ENCODE measurements at regions not wholly inside any gene's neighbourhood (a gene's known extent, or its start where the extent isn't known, plus 50 kb on each side); places are given as distances from the start of the nearest gene placed in this dataset.

- TF ChIP-seq TCF12 (IDR thresholded peaks at IDR 0.05; ENCODE audit: low read depth) (no peak), EP300 (IDR thresholded peaks at IDR 0.05; ENCODE audit: borderline replicate concordance) (no peak), EGR1 (IDR thresholded peaks at IDR 0.05) (no peak), CEBPB (IDR thresholded peaks at IDR 0.05) (no peak), YY1 (IDR thresholded peaks at IDR 0.05; ENCODE audit: low read depth) (no peak), ZBTB7A (IDR thresholded peaks at IDR 0.05; ENCODE audit: low read depth) (no peak), CREB1 (IDR thresholded peaks at IDR 0.05; ENCODE audit: low read depth) (no peak), TAF1 (IDR thresholded peaks at IDR 0.05; ENCODE audit: low read depth) (no peak), RAD21 (IDR thresholded peaks at IDR 0.05; ENCODE audit: low read depth) (no peak), TEAD4 (IDR thresholded peaks at IDR 0.05) (no peak), USF1 (IDR thresholded peaks at IDR 0.05) (no peak), FOXM1 (IDR thresholded peaks at IDR 0.05; ENCODE audit: borderline replicate concordance, low read depth) (no peak), NFIC (IDR thresholded peaks at IDR 0.05) (no peak)
- TF ChIP-seq, protein P1, sequence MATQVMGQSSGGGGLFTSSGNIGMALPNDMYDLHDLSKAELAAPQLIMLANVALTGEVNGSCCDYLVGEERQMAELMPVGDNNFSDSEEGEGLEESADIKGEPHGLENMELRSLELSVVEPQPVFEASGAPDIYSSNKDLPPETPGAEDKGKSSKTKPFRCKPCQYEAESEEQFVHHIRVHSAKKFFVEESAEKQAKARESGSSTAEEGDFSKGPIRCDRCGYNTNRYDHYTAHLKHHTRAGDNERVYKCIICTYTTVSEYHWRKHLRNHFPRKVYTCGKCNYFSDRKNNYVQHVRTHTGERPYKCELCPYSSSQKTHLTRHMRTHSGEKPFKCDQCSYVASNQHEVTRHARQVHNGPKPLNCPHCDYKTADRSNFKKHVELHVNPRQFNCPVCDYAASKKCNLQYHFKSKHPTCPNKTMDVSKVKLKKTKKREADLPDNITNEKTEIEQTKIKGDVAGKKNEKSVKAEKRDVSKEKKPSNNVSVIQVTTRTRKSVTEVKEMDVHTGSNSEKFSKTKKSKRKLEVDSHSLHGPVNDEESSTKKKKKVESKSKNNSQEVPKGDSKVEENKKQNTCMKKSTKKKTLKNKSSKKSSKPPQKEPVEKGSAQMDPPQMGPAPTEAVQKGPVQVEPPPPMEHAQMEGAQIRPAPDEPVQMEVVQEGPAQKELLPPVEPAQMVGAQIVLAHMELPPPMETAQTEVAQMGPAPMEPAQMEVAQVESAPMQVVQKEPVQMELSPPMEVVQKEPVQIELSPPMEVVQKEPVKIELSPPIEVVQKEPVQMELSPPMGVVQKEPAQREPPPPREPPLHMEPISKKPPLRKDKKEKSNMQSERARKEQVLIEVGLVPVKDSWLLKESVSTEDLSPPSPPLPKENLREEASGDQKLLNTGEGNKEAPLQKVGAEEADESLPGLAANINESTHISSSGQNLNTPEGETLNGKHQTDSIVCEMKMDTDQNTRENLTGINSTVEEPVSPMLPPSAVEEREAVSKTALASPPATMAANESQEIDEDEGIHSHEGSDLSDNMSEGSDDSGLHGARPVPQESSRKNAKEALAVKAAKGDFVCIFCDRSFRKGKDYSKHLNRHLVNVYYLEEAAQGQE (IDR thresholded peaks at IDR 0.05; ENCODE audit: low read depth), result no peak
- TF ChIP-seq, protein P2, sequence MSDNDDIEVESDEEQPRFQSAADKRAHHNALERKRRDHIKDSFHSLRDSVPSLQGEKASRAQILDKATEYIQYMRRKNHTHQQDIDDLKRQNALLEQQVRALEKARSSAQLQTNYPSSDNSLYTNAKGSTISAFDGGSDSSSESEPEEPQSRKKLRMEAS (IDR thresholded peaks at IDR 0.05), result no peak
These were observed 189.7 kb upstream of the MTNR1B start for GRCh38 chr11:92779746-92780145.

- TF ChIP-seq TEAD4 (IDR thresholded peaks at IDR 0.05) (no peak), EP300 (IDR thresholded peaks at IDR 0.05; ENCODE audit: borderline replicate concordance) (no peak), USF1 (IDR thresholded peaks at IDR 0.05) (no peak), ZBTB7A (IDR thresholded peaks at IDR 0.05; ENCODE audit: low read depth) (no peak), FOXM1 (IDR thresholded peaks at IDR 0.05; ENCODE audit: borderline replicate concordance, low read depth) (no peak), EGR1 (IDR thresholded peaks at IDR 0.05) (no peak), CREB1 (IDR thresholded peaks at IDR 0.05; ENCODE audit: low read depth) (no peak), YY1 (IDR thresholded peaks at IDR 0.05; ENCODE audit: low read depth) (no peak), TCF12 (IDR thresholded peaks at IDR 0.05; ENCODE audit: low read depth) (no peak), CEBPB (IDR thresholded peaks at IDR 0.05) (no peak), NFIC (IDR thresholded peaks at IDR 0.05) (no peak)
- TF ChIP-seq, protein P1 (IDR thresholded peaks at IDR 0.05; ENCODE audit: low read depth), result no peak
- TF ChIP-seq, protein P2 (IDR thresholded peaks at IDR 0.05), result no peak
These were observed 188.3 kb upstream of the MTNR1B start for GRCh38 chr11:92781151-92781550.

DNA sequence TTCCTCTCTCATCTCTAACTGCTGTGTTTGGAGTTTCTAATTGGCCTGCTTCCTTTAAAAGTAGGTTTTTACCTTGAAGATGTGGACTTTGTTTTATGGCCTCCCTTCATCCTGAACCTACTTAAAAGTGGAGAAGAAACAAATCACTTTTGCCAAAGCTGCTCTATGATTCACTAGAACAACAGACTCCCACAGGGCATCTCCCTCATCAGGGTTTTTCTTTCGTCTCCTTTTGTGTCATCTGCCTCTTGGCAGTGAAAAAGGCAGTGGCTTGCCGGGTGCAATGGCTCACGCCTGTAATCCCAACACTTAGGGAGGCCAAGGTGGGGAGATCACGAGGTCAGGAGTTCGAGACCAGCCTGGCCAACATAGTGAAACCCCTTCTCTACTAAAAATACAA, 186.6 kb upstream of the MTNR1B start:
- TF ChIP-seq TAF1 (IDR thresholded peaks at IDR 0.05; ENCODE audit: low read depth) (no peak), TCF12 (IDR thresholded peaks at IDR 0.05; ENCODE audit: low read depth) (no peak), RAD21 (IDR thresholded peaks at IDR 0.05; ENCODE audit: low read depth) (no peak), ZBTB7A (IDR thresholded peaks at IDR 0.05; ENCODE audit: low read depth) (no peak), USF1 (IDR thresholded peaks at IDR 0.05) (no peak), YY1 (IDR thresholded peaks at IDR 0.05; ENCODE audit: low read depth) (no peak), NFIC (IDR thresholded peaks at IDR 0.05) (no peak), CEBPB (IDR thresholded peaks at IDR 0.05) (no peak), CREB1 (IDR thresholded peaks at IDR 0.05; ENCODE audit: low read depth) (no peak), EGR1 (IDR thresholded peaks at IDR 0.05) (no peak), TEAD4 (IDR thresholded peaks at IDR 0.05) (no peak), EP300 (IDR thresholded peaks at IDR 0.05; ENCODE audit: borderline replicate concordance) (no peak), FOXM1 (IDR thresholded peaks at IDR 0.05; ENCODE audit: borderline replicate concordance, low read depth) (no peak)
- TF ChIP-seq, protein P2 (IDR thresholded peaks at IDR 0.05), result no peak
- TF ChIP-seq, protein P1 (IDR thresholded peaks at IDR 0.05; ENCODE audit: low read depth), result no peak
